Gastrocnemius medialis (tissue), 4 donors: ENCODE measurements at regions not wholly inside any gene's neighbourhood (a gene's known extent, or its start where the extent isn't known, plus 50 kb on each side); places are given as distances from the start of the nearest gene placed in this dataset.

Source experiments
- ATAC-seq, 2 donors: fragments of 150-250 bp; one replicate each; pipeline ENCODE4 v1.9.1; 2016
- DNase-seq, 2 donors: peaks; one replicate each; pipeline ENCODE4 v3.0.0-alpha.2; 2019
- H3K27ac ChIP-seq, 4 donors: fragments of 200-600 bp; sonication (generic); 1 replicate in 1 of 4; 2 replicates in 3 of 4; pipeline ENCODE4 v1.5.1; 2016 to 2018; ENCODE audit warnings: mild to moderate bottlenecking in 2 of 4, moderate library complexity in 1 of 4
- H3K27me3 ChIP-seq, 3 donors: fragments of 200-600 bp; sonication (generic) in 2 of 3; 1 replicate in 1 of 3; 2 replicates in 2 of 3; pipeline versions ENCODE4 v1.5.1 to v1.6.0; 2016 to 2019; ENCODE audit warnings: mild to moderate bottlenecking in 1 of 3, moderate library complexity in 1 of 3
- H3K36me3 ChIP-seq, 2 donors: fragments of 200-600 bp; sonication (generic) in 1 of 2; one replicate each; pipeline ENCODE4 v1.5.1; 2017 to 2018
- H3K4me1 ChIP-seq, 2 donors: fragments of 200-600 bp; sonication (generic) in 1 of 2; one replicate each; pipeline ENCODE4 v1.5.1; 2016 to 2017; ENCODE audit warnings: mild to moderate bottlenecking in 2 of 2
- H3K4me3 ChIP-seq, 4 donors: fragments of 200-600 bp; sonication (generic) in 3 of 4; 1 replicate in 1 of 4; 2 replicates in 3 of 4; pipeline ENCODE4 v1.5.1; 2016 to 2019; ENCODE audit warnings: mild to moderate bottlenecking in 2 of 4
- H3K9me3 ChIP-seq, 3 donors: fragments of 200-600 bp; sonication (generic) in 2 of 3; 1 replicate in 1 of 3; 2 replicates in 2 of 3; pipeline ENCODE4 v1.5.1; 2016 to 2019
- CTCF ChIP-seq, 5 experiments: fragments of 450-650 bp in 3 of 5; fragments of 200-600 bp in 2 of 5; sonication (generic) in 2 of 5; IDR thresholded peaks in 4 of 5; conservative IDR thresholded peaks in 1 of 5; 1 replicate in 4 of 5; 2 replicates in 1 of 5; pipeline ENCODE4 v1.5.1; 2016 to 2019; ENCODE audit warnings: antibody characterized with exemption in 5 of 5, mild to moderate bottlenecking in 3 of 5, moderate library complexity in 3 of 5
- POLR2A ChIP-seq, 2 donors: fragments of 450-650 bp; IDR thresholded peaks; one replicate each; pipeline ENCODE4 v1.6.1; 2017; ENCODE audit warnings: antibody characterized with exemption in 2 of 2, mild to moderate bottlenecking in 2 of 2, moderate library complexity in 2 of 2
- in situ Hi-C, 4 donors: fragments of 200-750 bp; cut with MboI; loops; one replicate each; pipeline versions ENCODE4 v1.15.0 to v1.8.0; 2017; ENCODE audit warnings: low sequenced_read_pairs in 4 of 4
- intact Hi-C: fragments of 100-400 bp; cut with DNase I; formaldehyde crosslinking; loops from one replicate; pipeline ENCODE4 v1.15.1; 2023; ENCODE audit warnings: low total_unique reads

DNA sequence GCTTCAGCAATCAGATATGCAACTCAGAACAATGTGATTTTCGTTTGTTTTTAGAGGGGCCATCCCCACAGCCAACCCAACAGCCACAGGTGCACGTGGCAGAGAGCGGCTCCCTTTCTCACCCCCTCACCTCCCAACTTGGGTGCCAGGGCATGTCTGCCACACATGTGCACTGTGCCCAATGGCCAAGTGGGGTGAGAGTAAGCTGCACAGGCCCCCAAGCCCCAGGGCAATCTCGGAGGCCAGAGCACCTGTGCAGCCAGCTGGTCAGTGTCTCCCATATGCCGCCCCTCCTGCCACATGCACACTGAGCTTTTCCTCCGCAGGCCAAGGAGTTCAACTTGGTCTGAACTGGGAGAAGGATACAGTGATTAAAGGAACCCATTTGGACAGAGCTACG, 1130.2 kb downstream of the DSC3 start:
- Histone ChIP-seq H3K27me3 (no peaks in the 10 kb centered on the region), H3K9me3 (no peaks in the 10 kb centered on the region), H3K27ac (no peak overlapping the region), H3K36me3 (no peaks in the 10 kb centered on the region), H3K4me3 (no peak overlapping the region), H3K4me1 (no peaks in the 10 kb centered on the region)
- TF ChIP-seq POLR2A (IDR thresholded peaks at IDR 0.05), result no peak
- no peak for TF ChIP-seq CTCF (IDR thresholded peaks at IDR 0.05 in 4 of 5, conservative IDR thresholded peaks at IDR 0.05 in 1 of 5)
- no peak for DNase-seq
- in situ Hi-C loops, result no loop called here
- ATAC-seq, result no peak
- intact Hi-C loops, result no loop called here

DNA sequence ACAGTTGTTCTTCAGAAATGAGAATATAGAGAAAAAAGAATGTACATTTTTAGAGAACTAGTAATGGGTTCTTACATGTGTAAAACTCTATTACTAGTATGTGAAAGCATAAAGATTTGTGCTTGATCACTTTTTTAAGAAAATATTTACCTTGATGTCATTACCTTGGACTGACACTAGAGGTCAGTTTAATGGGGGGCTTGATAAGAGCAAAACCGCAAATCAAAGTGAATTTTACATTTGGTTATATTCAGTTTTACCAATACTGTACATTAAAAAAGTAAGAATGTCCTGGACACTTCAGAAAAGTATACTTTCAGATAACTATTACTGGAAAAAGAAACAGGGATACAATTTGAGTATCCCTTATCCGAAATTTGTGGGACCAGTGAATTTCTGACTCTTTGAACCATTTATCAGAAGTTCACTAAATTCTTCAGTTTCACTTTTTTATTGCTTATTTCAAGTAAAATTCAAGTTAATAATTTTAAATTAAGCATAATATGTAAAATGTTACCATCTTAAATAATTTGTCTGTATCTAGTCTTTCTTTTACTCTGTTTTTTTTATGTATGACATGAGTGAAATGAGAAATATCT, 1149.5 kb downstream of the DSC3 start:
- no peak overlapping the region for H3K27ac ChIP-seq
- intact Hi-C loops (no loop called here), in situ Hi-C loops (no loop called here)
- no peaks in the 10 kb centered on the region for H3K4me1 ChIP-seq
- DNase-seq (no peak), ATAC-seq (no peak)
- H3K4me3 ChIP-seq, result no peak overlapping the region
- no peak for TF ChIP-seq POLR2A (IDR thresholded peaks at IDR 0.05)
- TF ChIP-seq CTCF (IDR thresholded peaks at IDR 0.05 in 4 of 5, conservative IDR thresholded peaks at IDR 0.05 in 1 of 5), result no peak
- no peaks in the 10 kb centered on the region for H3K9me3 ChIP-seq
- H3K36me3 ChIP-seq, result no peaks in the 10 kb centered on the region
- H3K27me3 ChIP-seq, result no peaks in the 10 kb centered on the region

- ATAC-seq, result no peak
- intact Hi-C loops, result no loop called here
- in situ Hi-C loops, result no loop called here
Measured at GRCh38 chr18:29883114-29883513, 1159.4 kb downstream of the DSC3 start.

DNA sequence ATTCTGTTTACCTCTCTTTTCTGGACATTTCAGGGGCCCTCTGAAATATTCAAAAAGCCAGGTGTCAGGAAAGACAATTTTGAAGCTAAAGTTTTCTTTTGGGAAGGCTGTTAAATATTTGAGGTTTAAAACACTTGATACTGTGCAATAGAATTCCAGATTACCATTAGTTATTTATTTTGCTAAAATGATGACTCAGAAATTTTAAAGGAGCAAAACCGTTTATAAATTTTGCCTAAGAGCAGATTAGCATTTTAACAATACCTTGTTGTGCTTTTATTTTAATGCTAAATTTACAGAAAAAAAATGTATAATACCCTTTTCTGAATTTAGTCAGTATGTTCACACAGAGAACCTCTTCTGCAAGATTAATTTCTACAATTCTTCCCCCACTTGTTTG, 1159.9 kb downstream of the DSC3 start:
- Histone ChIP-seq H3K4me3 (no peak overlapping the region), H3K36me3 (no peaks in the 10 kb centered on the region), H3K9me3 (no peaks in the 10 kb centered on the region), H3K27me3 (no peaks in the 10 kb centered on the region), H3K4me1 (no peaks in the 10 kb centered on the region), H3K27ac (no peak overlapping the region)
- ATAC-seq (no peak), DNase-seq (no peak)
- in situ Hi-C loops, result no loop called here
- no peak for TF ChIP-seq CTCF (IDR thresholded peaks at IDR 0.05 in 4 of 5, conservative IDR thresholded peaks at IDR 0.05 in 1 of 5)
- no peak for TF ChIP-seq POLR2A (IDR thresholded peaks at IDR 0.05)
- intact Hi-C loops, result no loop called here

More at GRCh38 chr18:29883114-29883513, 1159.4 kb downstream of the DSC3 start:
- H3K27me3 ChIP-seq, result no peaks in the 10 kb centered on the region
- H3K27ac ChIP-seq, result no peak overlapping the region
- no peaks in the 10 kb centered on the region for H3K36me3 ChIP-seq
- H3K4me3 ChIP-seq, result no peak overlapping the region
- H3K9me3 ChIP-seq, result no peaks in the 10 kb centered on the region
- no peaks in the 10 kb centered on the region for H3K4me1 ChIP-seq
- DNase-seq, result no peak
- TF ChIP-seq CTCF (IDR thresholded peaks at IDR 0.05 in 4 of 5, conservative IDR thresholded peaks at IDR 0.05 in 1 of 5), result no peak
- no peak for TF ChIP-seq POLR2A (IDR thresholded peaks at IDR 0.05)

DNA sequence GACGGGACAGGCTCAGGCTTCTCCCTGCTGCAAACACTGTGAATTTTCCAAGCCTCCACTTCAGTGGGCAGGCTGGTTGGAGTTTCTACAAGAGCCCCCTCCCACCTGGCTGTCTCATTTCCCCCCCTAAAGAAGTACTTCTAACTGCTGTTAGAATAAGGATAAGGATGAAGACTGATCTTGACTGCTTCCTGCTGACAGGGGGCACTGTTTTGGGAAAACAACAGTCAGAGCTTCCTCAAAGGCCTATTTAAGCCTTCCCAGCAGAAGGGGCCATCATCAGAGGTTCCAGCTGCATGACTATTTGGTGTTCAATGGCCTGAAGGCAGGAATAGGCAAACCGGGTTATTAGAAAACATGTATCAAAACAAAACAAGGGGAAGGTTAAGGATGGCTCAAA, 1162.8 kb downstream of the DSC3 start:
- intact Hi-C loops, result no loop called here
- in situ Hi-C loops, result no loop called here

More for the DNA sequence above, 1162.8 kb downstream of the DSC3 start:
- no peak for TF ChIP-seq CTCF (IDR thresholded peaks at IDR 0.05 in 4 of 5, conservative IDR thresholded peaks at IDR 0.05 in 1 of 5)
- Histone ChIP-seq H3K27ac (no peak overlapping the region), H3K36me3 (no peaks in the 10 kb centered on the region), H3K4me1 (no peaks in the 10 kb centered on the region), H3K9me3 (no peaks in the 10 kb centered on the region), H3K4me3 (no peak overlapping the region), H3K27me3 (no peaks in the 10 kb centered on the region)
- DNase-seq (no peak), ATAC-seq (no peak)
